PC-9 (cell line): ENCODE measurements at regions not wholly inside any gene's neighbourhood (a gene's known extent, or its start where the extent isn't known, plus 50 kb on each side); places are given as distances from the start of the nearest gene placed in this dataset.

Experiments used
- BruUV-seq: library from RNA; stranded (reverse); fragments of 400-500 nt; replicated peaks from 2 replicates; lab custom pipeline; 2021; lab: Mats Ljungman, UMichigan
- CTCF ChIA-PET: fragments of 300-600 bp; sonication (Branson Sonifier 250); formaldehyde crosslinking; loops from one replicate; lab custom pipeline; 2022; ENCODE audit warnings: antibody characterized with exemption; lab: Charles Lee
- POLR2A ChIA-PET: fragments of 300-600 bp; sonication (Branson Sonifier 250); formaldehyde crosslinking; loops from one replicate; lab custom pipeline; 2022; ENCODE audit warnings: antibody characterized with exemption; ENCODE audit not compliant: unreplicated experiment; lab: Charles Lee
- DNase-seq, 2 experiments: peaks; one replicate each; pipeline versions ENCODE4 v3.0.0 to v3.0.0-alpha.2; 2015 to 2022; ENCODE audit warnings: mixed read lengths in 1 of 2
- H2AFZ ChIP-seq: fragments of 200-600 bp; sonication (generic); 2 replicates; pipeline ENCODE4 v1.8.1; 2017; ENCODE audit warnings: antibody characterized with exemption
- H3F3A ChIP-seq: fragments of 200-600 bp; sonication (generic); 2 replicates; pipeline ENCODE4 v1.8.1; 2017; ENCODE audit warnings: antibody characterized with exemption, mild to moderate bottlenecking, low read depth; ENCODE audit not compliant: insufficient read depth
- H3K27ac ChIP-seq: fragments of 200-600 bp; sonication (generic); 2 replicates; pipeline ENCODE4 v1.6.1; 2016; ENCODE audit warnings: mixed run types
- H3K27me3 ChIP-seq: fragments of 200-600 bp; sonication (generic); 2 replicates; pipeline ENCODE4 v1.6.1; 2016; ENCODE audit warnings: low read depth, mixed run types; ENCODE audit not compliant: insufficient read depth
- H3K36me3 ChIP-seq: fragments of 200-600 bp; sonication (generic); 2 replicates; pipeline ENCODE4 v1.6.1; 2016; ENCODE audit warnings: low read depth, mixed run types
- H3K4me1 ChIP-seq: fragments of 200-600 bp; sonication (generic); replicated peaks from 2 replicates; pipeline ENCODE4 v1.6.1; 2016; ENCODE audit warnings: mixed run types; ENCODE audit not compliant: insufficient read depth
- H3K4me2 ChIP-seq: fragments of 200-600 bp; sonication (generic); 2 replicates; pipeline ENCODE4 v1.6.1; 2017; ENCODE audit warnings: mixed run types
- H3K4me3 ChIP-seq: fragments of 200-600 bp; sonication (generic); 2 replicates; pipeline ENCODE4 v1.6.1; 2016; ENCODE audit warnings: mixed run types
- H3K79me2 ChIP-seq: fragments of 200-600 bp; sonication (generic); 2 replicates; pipeline ENCODE4 v1.6.1; 2017; ENCODE audit warnings: low read depth, mixed run types
- H3K9me2 ChIP-seq: fragments of 200-600 bp; sonication (generic); 2 replicates; pipeline ENCODE4 v1.8.1; 2017; ENCODE audit warnings: mild to moderate bottlenecking; ENCODE audit not compliant: insufficient read depth
- H3K9me3 ChIP-seq: fragments of 200-600 bp; sonication (generic); 2 replicates; pipeline ENCODE4 v1.8.1; 2016; ENCODE audit warnings: low read depth; ENCODE audit not compliant: insufficient read depth
- H4K20me1 ChIP-seq: fragments of 200-600 bp; sonication (generic); 2 replicates; pipeline ENCODE4 v1.8.1; 2017; ENCODE audit not compliant: insufficient read depth
- EZH2 ChIP-seq: fragments of 200-600 bp; sonication (generic); IDR thresholded peaks from 2 replicates; pipeline ENCODE4 v1.8.0; 2017; ENCODE audit warnings: antibody characterized with exemption, low read depth
- intact Hi-C: fragments of 100-400 bp; cut with micrococcal nuclease; formaldehyde crosslinking; loops from one replicate; pipeline ENCODE4 v1.10.0; 2022; ENCODE audit not compliant: unreplicated experiment
- TF ChIP-seq, protein P1 (sequence below): fragments of 200-600 bp; sonication (generic); conservative IDR thresholded peaks from 2 replicates; pipeline ENCODE4 v1.6.1; 2017; ENCODE audit warnings: mixed run types, antibody characterized with exemption, mild to moderate bottlenecking, moderate library complexity

DNA sequence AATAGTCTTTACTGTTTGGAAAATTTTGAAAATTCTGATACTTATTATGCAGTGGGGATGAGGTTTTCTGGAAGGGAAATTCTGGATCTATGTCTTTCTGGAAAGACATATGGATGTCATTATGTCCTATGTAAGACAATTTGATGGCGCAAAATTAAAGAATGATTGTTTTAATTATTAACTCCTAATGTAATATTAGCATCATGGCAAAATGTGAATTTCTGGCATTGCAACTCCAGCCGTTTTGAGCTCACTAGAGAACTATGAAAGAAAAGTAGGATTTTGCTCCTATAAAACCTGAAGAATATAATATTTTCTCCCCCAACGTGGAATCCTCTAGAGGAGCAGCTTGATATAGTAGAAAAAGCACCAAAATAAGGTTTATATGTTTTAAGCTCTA is 243.2 kb downstream of the RFPL4B start:
- H3K79me2 ChIP-seq: no peaks in the 10 kb centered on the region
- no peak overlapping the region for H3K27ac ChIP-seq
- H3F3A ChIP-seq: no peaks in the 10 kb centered on the region
- 0 out of 2 replicates have a peak, but pooled peaks cover 3% of the 10 kb centered on the region for H3K9me2 ChIP-seq
- ChIA-PET POLR2A (no interaction called here), CTCF (no interaction called here)
- H2AFZ ChIP-seq: no peak overlapping the region
- TF ChIP-seq, protein P1, sequence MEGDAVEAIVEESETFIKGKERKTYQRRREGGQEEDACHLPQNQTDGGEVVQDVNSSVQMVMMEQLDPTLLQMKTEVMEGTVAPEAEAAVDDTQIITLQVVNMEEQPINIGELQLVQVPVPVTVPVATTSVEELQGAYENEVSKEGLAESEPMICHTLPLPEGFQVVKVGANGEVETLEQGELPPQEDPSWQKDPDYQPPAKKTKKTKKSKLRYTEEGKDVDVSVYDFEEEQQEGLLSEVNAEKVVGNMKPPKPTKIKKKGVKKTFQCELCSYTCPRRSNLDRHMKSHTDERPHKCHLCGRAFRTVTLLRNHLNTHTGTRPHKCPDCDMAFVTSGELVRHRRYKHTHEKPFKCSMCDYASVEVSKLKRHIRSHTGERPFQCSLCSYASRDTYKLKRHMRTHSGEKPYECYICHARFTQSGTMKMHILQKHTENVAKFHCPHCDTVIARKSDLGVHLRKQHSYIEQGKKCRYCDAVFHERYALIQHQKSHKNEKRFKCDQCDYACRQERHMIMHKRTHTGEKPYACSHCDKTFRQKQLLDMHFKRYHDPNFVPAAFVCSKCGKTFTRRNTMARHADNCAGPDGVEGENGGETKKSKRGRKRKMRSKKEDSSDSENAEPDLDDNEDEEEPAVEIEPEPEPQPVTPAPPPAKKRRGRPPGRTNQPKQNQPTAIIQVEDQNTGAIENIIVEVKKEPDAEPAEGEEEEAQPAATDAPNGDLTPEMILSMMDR: no peak
- TF ChIP-seq EZH2: no peak
- no peaks in the 10 kb centered on the region for H4K20me1 ChIP-seq
- H3K4me1 ChIP-seq: no peaks in the 10 kb centered on the region
- no TSS peak for BruUV-seq
- H3K9me3 ChIP-seq: peaks cover 13% of the 10 kb centered on the region; the same call in 1 of the 2 replicates
- DNase-seq: no peak
- H3K4me2 ChIP-seq: no peak overlapping the region
- H3K36me3 ChIP-seq: no peaks in the 10 kb centered on the region; the same call in 1 of the 2 replicates
- H3K27me3 ChIP-seq: no peaks in the 10 kb centered on the region
- H3K4me3 ChIP-seq: no peak overlapping the region
- intact Hi-C loops: no loop called here

DNA sequence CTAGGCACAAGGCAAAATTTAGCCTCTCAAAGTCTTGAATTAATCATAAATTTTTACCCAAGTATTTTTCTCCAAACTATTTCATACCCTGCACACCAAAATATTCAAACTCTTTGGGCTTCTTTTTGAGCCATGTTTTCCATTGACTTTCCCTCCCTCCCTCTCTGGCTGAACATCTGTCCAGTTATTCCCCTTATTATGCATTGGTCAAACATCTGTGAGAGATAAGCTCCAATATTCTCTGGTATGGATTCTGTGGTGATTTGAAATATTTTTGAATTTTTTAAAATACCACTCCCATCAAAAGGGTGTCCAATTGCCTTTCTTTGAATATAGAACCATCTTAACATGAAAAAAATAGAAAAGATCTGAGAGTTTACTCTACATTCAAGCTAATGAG is 244.2 kb downstream of the RFPL4B start:
- Histone ChIP-seq H3K79me2 (no peaks in the 10 kb centered on the region), H3K9me2 (0 out of 2 replicates have a peak, but pooled peaks cover 3% of the 10 kb centered on the region), H3K36me3 (no peaks in the 10 kb centered on the region; the same call in 1 of the 2 replicates), H3K27me3 (no peaks in the 10 kb centered on the region), H4K20me1 (no peaks in the 10 kb centered on the region), H3K4me3 (no peak overlapping the region), H2AFZ (no peak overlapping the region), H3K4me2 (no peak overlapping the region), H3K4me1 (no peaks in the 10 kb centered on the region), H3F3A (no peaks in the 10 kb centered on the region), H3K9me3 (peaks cover 13% of the 10 kb centered on the region; the same call in 1 of the 2 replicates), H3K27ac (no peak overlapping the region)
- intact Hi-C loops: no loop called here
- no peak for DNase-seq
- TF ChIP-seq EZH2: no peak
- TF ChIP-seq, protein P1: no peak
- POLR2A ChIA-PET: no interaction called here
- CTCF ChIA-PET: no interaction called here
- no TSS peak for BruUV-seq

DNA sequence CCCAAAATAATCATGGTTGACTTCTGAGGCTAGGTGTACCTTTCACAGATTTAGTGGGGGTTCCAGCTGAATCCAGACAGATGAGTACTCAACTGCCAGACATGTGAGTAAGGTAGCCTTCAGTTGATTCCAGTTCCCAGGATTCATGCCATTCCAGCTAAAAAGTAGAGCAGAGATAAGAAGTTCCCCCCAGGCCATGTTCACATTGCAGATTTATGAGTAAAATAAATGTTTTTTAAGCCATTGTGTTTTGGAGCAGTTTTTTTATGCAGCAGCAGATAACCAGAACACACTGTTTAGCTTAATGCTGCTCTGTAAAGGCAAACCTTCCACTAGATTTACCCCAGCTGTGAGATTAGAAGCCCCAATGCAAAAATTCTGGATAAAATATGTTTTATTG is 245.0 kb downstream of the RFPL4B start:
- Histone ChIP-seq H3K4me3 (no peak overlapping the region), H3K36me3 (no peaks in the 10 kb centered on the region; the same call in 1 of the 2 replicates), H3K79me2 (no peaks in the 10 kb centered on the region), H3K9me3 (peaks cover 13% of the 10 kb centered on the region; the same call in 1 of the 2 replicates), H3K27ac (no peak overlapping the region), H3K27me3 (no peaks in the 10 kb centered on the region), H4K20me1 (no peaks in the 10 kb centered on the region), H3K4me2 (no peak overlapping the region), H2AFZ (no peak overlapping the region), H3K4me1 (no peaks in the 10 kb centered on the region), H3K9me2 (0 out of 2 replicates have a peak, but pooled peaks cover 3% of the 10 kb centered on the region), H3F3A (no peaks in the 10 kb centered on the region)
- ChIA-PET CTCF (no interaction called here), POLR2A (no interaction called here)
- TF ChIP-seq EZH2: no peak
- TF ChIP-seq, protein P1: no peak
- no peak for DNase-seq
- intact Hi-C loops: no loop called here
- BruUV-seq: no TSS peak
